CD4-positive, alpha-beta T cell treated with Interleukin-15 for 4 hours (primary cell): ENCODE measurements at regions not wholly inside any gene's neighbourhood (a gene's known extent, or its start where the extent isn't known, plus 50 kb on each side); places are given as distances from the start of the nearest gene placed in this dataset.

Experiments used
- DNase-seq: peaks from one replicate; pipeline ENCODE4 v3.0.0-alpha.2; 2020; ENCODE audit warnings: low spot score

DNA sequence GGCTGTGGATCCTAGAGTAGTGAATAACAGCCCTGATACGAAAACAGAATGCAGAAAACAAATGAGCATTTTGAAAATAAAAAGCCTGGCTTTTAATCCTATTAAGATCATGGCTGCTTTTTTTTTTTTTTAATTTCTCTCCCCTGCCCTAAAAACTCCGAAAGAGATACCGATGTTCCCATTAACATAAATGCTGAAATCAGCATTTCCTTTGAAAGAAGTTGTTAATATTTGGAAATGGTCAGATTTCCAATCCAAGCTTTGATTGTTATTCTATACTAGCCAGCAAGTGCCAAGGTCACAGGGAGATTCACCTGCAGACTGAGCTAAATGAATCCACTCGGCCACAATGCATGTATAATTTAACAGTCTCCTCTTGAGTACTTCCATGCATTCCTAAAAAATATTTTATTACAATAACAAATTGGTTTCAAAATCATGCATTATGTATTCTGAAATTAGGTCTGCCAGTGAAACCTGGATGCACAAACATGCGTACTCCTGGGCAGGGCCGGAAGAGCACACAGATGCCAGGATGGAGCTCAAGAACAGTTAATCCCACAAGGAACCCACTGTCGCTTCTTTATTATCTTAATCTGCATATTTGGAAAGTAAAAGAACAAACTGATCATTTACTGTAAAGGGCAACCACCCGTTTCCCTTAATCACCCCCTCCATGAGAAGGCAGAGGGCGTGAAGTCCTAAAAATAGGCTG, 521.5 kb upstream of the ZFHX3 start:
- DNase-seq, result no peak

DNA sequence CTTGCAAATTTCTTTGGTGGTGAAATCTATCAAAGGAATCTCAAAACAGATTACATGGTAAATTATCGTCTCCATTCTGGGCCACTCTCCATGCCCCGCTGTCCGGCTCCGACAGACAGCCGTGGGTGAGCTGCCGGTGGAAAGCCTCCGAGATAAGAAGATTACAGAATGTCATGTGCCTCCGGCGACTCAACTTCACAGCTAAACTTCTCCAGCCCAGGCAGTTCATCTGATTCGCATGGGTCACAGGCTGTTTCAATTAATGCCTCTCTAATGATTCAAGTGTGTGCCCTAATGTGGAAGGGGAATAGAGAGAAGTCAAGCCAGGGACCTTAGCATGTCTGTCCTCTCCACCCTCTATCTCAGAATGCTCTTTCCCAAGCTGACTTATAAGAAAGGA, 520.8 kb upstream of the ZFHX3 start:
- DNase-seq, result no peak

DNA sequence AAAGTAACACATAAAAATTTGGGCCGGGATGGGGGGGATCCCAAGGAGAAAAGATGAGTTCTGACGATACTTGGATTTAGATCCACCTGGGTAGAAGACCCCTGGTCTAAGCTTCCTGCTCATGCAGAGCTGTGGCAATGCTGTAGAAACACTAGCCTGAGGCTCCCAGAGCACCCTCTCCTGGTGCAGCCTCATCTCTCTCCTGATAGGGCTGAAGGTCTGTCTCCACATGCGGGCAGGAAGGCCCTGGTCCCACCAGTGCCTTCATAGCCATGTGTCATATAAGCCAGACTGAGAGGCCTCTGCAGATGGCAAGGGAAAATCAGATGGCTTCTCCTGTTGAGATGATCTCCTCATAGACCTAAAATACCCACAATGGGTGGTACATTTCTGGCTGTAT, 518.0 kb upstream of the ZFHX3 start:
- no peak for DNase-seq

DNA sequence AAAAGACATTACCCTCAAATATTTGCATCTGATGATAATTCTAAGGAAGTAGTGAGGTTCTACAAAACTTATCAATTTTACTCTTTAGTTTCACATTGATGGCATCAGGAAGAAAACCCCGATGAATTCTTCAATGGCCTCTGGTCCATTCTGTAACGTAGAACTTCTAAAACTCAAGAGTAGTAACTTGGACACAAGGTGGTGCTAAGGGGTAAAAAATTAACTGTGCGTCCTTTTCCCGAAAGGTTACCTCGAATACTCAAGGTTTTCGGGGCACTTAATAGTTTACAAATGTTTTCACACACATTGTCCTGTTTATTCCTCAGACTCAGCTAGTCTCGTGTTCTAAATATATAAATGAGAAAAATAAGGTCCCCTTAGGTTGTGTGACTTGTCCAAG, 517.3 kb upstream of the ZFHX3 start:
- DNase-seq, result no peak

GRCh38 chr16:73563709-73564108, 515.8 kb upstream of the ZFHX3 start:
- DNase-seq, result no peak

DNA sequence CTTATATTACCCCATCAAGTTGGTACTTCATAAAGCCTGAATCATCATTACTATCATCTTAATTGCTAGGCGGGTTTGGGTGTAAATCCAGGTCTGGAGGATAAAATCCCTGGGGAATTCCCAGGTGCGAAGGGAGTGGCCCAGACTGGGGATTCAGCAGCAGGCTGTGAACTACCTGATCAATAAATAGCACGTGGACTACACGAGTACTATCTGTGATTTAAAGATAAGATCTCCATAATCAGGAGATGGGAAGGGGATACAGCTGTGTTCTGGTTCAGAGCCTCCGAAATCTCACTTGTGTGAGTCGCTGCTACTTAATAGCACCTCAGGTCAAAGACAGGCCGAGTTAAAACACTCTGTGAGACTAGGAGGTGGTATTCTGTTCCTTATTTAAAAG, 512.6 kb upstream of the ZFHX3 start:
- DNase-seq, result no peak

DNA sequence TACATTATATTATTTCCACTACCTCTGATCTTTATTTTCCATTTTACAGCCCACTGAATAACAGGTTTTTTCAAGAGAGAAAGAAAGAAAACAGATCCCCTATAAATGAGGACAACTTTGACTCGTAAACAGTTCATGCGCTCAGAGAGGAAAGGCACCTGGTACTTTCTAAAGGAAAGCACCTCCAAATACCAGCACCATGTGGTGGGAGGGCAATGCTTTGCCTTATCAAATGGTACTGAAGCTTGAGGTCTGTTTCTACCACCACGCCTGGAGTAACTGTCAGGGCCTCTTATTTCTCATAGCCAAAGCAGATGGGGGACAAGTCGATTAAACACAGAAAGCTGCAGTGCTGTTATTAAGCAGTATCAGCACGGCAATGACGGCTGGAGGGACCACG, 510.3 kb upstream of the ZFHX3 start:
- DNase-seq, result no peak

DNA sequence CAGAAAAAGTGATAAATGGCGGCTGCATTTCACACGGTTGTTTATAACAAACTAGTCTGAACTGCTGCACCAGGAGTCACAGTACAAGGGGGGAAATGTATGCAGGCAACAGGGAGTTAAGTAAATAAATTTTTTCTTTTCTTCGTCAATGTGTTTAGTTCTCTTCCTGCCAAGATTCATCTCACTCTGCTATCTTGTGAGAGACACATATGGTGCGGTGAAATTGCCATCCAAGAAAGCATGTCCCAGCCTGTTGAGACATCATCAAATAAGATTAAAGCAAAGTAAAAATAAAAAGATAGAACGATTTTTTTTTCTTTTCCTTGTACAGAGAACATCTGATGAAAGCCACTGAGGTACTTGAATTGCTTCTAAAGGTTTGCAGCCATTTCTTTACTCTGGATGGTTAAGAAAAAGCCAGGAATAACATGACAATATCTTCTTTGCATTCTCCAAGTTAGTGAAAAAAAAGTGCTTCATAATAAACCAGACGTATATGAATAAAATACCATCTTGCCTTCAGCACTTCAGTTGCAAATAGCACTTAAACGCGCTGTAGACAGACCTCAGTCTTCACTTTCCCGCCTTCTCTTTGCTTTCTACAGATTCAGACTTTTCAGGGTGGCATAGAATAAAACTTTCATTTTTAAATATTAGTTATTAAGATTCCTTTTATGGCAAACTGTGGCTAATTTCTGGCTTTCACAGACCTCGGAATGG, 506.2 kb upstream of the ZFHX3 start:
- no peak for DNase-seq

DNA sequence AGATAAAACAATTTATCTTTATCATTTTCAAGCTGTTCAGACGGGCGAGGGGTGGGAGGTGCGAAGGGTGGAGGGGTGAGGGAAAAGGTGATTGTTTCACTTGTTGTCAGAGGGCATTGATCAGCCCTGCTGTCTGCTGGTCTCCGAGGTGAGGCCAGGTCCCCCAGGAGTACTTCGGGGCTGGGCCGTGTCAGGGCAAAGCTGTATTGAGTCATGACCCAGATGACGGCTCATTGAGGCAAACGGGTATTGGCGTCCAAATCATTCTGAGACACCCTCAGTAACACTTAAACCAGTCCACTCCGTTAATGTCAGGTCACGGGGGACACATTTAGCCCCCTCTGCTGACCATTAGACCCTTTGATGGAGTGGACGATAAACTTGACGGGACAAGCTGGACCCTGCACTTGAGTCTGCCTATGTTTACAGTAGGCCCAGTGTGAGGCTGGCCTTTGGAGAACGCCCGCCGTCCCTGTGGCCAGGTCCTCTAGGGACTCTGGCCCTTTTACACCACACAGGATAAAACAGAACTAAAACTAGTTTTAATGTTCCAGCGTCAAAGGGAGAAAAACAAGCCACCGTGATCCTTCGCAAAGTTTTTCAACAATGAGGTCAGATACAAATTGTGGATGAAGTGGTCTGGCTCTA, 502.2 kb upstream of the ZFHX3 start:
- no peak for DNase-seq

- no peak for DNase-seq
Observed at GRCh38 chr16:73547552-73548403, 499.9 kb upstream of the ZFHX3 start.

DNA sequence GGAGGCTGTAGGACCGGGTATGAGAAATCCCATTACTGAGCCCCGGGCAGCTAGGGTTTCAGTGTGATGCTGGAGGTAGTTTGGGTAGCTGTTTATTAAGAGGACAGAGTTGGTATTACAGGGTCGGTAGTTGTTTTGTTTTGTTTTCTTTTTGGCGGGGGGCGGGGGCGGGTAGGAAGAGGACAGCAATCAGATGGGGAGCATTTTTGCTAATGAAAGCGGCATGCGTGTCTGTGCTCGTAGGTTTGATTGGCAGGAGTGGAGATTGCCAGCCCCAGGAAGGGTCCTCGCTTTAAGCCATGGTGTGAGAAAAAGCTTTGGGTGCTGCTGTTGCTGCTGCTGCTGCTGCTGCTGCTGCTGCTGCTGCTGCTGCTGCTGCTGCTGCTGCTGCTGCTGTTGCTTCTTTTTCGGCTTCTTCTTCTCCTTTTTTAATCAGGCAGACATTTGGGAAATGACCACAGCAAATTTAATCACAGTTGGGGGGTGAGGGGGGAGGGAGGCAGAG, 498.5 kb upstream of the ZFHX3 start:
- no peak for DNase-seq

GRCh38 chr16:73545755-73546154, 497.8 kb upstream of the ZFHX3 start:
- DNase-seq, result no peak

DNA sequence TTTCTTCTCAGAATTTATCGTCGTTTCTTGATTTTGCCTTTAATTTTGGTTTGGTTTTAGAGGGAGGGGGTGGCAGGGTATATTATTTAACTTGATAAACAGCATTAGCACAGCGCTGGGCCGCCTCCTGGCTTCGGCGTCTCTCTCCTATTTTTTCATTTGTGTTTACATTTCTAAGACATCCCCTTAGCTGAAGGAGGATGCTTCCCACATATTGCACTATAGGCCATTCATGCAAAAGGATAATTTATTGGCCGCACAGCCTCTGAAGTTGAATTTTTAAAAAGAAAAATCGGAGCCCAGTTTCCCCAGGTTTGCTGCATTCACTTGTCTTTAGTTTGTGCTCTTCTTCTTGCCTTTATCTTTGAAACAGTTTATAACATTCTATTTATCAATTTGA, 497.4 kb upstream of the ZFHX3 start:
- DNase-seq, result no peak

DNA sequence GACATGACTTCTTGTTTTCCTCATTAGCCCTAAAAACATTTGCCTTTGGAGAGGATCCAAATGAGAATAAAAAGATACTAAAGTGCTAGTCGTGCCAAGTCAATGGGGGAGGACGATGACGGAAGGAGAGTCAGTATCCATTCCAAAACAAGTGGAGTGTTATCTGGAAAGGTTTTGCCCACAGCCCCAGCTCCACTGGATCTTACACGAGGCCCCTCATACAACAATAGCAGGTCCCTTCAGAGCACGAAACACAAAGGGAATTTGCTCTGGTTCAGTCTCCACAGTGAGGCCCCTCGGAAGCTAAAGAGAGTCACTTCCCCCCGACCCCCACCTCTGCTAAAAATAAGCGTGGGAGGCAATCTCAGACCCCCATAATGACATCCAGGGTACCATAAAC, 496.9 kb upstream of the ZFHX3 start:
- no peak for DNase-seq

DNA sequence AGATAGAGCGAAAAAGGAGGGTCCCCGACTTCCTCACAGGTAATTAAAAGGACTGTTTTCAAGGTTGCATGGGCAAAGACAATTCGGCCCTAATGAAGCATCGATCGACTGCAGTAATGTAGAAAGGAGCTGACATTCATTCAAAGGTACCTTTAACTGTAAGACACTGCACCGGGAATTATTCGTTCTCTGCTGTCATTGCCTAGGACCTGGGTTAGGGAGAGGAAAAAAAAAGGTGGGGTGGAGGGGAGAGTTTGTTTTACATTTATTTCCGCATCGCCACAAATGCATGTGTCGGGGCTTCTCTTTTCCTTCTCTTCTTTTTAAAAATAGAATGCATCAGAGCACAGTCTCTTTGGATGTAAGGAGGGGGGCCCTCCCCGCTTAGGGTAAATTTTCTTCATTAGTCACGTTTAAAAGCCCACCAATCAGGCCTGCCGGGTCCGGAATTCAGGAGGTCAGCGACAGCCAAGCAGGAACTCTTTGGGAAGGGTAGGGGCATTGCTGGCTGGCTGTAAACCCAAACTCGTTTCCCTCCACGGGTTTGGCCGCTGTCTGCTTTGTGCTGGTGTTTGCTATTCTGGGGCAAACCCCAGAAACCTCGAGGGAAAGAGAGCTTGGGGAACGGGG, 496.2 kb upstream of the ZFHX3 start:
- DNase-seq, result no peak

DNA sequence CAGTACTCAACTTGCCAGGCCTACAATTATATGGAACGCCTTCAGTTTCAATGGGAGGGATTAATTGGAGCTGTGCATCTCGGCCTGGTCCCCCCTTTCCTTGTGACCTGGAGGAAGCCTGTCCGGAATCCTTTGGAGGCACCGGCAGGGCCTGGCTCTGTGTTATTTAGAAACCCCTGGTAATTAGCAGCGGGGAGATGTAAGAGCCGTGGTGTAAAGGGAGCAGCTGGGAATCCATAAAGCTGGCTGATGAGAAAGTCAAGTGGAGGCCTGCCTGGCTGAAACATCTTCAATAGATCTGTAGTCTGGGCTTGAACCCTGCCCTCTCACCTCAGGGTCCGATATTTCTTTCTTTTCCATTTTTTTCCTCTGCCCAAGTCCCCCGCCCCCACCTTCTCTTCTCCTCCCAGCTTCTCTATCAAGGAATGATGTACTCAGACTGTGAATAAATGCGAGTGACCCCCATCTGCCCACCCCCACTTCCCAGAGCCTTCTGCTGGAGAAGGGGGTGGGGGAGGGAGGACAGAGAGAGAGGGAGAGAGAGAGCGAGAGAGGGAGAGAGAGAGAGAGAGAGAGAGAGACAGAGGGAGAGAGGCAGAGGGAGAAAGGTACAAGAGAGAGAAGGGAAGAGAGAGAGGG, 495.5 kb upstream of the ZFHX3 start:
- no peak for DNase-seq

GRCh38 chr16:73542885-73543284, 495.0 kb upstream of the ZFHX3 start:
- no peak for DNase-seq

DNA sequence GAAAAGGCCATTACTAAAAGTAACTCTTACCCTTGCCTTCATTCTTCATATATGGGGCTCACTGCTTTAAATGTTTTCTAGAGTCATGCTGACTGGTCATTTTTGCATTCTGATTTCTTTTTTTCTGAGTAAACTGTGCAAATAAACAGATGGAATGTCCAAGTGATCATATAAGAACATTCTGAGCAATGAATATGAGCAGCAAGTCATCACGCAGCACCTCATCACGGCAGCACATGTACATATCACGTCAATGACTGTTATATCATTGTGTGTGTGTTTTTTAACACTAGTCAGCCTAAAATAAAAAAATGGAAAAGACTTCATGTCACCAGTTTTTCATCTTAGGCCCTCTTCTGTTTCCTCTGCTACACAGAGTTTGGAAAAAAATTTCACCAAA, 490.0 kb upstream of the ZFHX3 start:
- DNase-seq, result no peak

- no peak for DNase-seq
Observed at GRCh38 chr16:73536931-73537330, 489.0 kb upstream of the ZFHX3 start.

GRCh38 chr16:73531021-73531420, 483.1 kb upstream of the ZFHX3 start:
- DNase-seq, result no peak

GRCh38 chr16:73530529-73530928, 482.6 kb upstream of the ZFHX3 start:
- DNase-seq, result no peak
